GM18907 (cell line): ENCODE measurements at regions not wholly inside any gene's neighbourhood (a gene's known extent, or its start where the extent isn't known, plus 50 kb on each side); places are given as distances from the start of the nearest gene placed in this dataset.
"Not testable (repeated sequence)": the region's sequence is repeated elsewhere in the genome, so short reads cannot be mapped to it uniquely, and the experiment has no call there.

Source experiments
- ATAC-seq: cut with Tn5 transposase; IDR thresholded peaks from one replicate; pipeline ENCODE4 v1.9.1; 2021; ENCODE audit warnings: mild to moderate bottlenecking, moderate library complexity; ENCODE audit not compliant: unreplicated experiment

- ATAC-seq = no peak
Measured at GRCh38 chr1:229119876-229120275, 151.0 kb upstream of the RAB4A start.

GRCh38 chr1:229121845-229122436, 149.0 kb upstream of the RAB4A start:
- ATAC-seq = no peak

- ATAC-seq = no peak
Measured at GRCh38 chr1:229122606-229123005, 148.3 kb upstream of the RAB4A start.

- no peak for ATAC-seq
Measured at GRCh38 chr1:229124116-229124515, 146.8 kb upstream of the RAB4A start.

- no peak for ATAC-seq
Measured at GRCh38 chr1:229124520-229125124, 146.3 kb upstream of the RAB4A start.

DNA sequence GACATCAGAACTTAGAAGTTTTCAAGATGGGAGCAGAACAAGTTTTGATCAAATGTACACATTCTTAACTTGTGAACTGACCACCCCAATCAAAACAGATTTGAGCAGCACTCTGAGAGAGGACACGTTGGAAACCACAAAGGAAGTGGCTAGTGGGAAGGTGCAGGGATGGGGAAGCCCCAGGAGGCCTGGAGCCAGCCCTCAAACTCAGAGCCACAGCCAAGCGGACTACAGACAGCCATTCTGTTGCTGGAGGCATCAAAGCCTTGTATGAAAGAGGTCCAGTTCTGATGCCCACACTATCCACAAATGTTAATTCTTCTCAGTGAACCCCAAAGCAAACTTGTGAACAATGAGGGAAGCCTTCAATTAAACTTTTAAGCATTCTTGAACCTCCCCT, 143.6 kb upstream of the RAB4A start:
- no peak for ATAC-seq

- ATAC-seq = no peak
Measured at GRCh38 chr1:229128066-229128608, 142.8 kb upstream of the RAB4A start.

- ATAC-seq = no peak
Measured at GRCh38 chr1:229129301-229130027, 141.4 kb upstream of the RAB4A start.

DNA sequence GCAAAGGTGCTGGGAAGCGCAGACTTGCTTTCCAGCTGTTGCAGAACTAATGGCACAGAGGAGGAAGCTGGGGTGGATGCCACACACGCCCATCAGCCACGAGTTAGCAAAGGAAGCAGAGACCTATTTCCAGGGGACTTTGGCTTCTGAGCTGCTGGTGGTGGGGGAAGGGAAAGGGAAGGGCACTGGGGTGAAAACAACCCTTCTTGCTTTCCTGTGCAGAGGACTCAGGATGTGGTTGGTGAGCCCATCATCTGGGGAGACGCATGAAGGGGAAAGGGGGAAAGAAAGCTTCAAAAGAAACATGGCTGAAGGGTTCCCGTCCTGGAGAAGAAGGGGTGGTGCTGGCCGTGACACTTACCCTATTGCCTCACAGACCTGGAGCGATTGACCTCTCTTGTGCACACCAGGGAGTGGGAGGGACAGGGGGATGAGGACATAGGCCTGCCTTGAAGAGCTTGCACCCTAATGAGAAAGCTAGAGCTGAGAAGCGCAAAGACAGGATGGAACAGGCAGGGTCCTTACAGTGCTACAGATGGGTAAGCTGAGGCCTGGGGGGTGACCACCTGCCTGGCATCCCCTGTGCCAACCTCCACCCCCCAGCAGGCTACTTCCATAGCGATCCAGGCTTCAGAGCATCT, 140.8 kb upstream of the RAB4A start:
- no peak for ATAC-seq

DNA sequence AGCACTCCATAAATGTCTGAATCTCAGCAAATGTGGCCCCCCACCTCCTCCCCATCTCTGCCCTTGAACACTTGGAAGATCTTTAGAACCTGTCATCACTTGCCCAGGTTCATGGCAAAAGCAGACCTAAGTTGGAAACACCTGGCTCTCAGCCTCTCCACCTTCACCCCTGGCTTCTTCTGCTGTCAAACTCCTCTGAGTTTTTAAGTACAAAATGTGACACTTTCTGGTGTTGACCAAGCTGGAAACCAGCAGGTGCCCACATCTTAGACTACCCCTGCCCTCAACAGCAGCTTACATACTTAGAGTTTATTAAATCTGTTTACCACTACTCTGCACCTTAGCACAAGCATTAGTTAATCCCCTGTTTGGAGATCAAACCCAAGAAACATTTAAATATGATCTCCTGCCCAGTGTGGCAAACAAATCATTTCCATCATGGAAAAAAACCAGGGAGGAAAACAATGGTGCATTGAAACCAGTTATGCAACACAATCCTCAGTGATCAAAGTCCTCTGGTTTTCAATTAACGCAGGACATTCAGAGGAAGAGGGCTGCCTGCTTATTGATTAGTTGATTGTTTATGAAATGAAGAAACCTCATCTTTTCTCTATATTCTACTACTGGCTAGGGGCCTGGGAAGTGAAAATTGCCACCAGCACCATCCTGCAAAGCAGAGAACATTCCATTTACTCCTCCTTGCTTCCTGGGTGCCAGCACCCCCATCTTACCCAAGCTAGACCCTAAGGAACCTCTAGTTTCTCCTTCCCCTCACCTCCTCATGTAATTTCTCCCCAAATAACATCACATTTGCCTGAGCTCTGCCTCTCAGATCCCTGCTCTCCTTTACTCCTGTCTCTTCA, 139.4 kb upstream of the RAB4A start:
- ATAC-seq = no peak

DNA sequence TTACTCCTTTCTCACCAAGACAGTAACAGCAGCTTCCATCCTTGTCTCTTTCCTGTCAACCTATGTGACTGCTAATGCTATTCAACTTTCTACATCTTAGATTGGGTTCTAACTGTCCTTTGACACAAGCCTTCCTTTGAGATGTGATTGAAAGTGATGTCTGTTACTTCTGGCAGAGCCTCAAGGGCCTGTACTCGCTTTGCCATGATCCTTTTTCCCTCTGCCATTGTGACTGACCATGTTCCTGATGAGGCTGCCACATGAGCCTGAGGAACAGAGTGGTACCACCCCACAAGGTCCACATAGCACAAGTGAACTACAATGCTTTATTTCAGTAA, 138.8 kb upstream of the RAB4A start:
- ATAC-seq = no peak

DNA sequence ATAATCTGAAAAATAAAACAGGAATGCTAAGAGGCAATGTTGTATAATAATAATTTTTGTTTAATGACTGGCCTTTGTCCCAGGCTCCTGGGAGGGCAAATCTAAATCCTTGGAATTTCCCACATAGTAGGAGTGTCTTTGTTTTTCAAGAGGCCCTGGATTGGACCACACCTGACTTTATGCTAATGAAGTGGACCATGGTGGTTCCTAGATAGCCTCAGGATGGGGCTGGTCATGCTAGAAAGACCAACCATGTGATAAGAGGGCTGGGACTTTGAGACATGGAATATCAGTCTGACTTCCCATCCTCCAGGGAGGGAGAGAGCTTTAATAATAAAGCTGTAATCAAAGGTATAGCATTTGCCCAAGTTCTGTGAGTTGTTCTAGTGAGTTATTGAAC, 138.2 kb upstream of the RAB4A start:
- ATAC-seq = no peak

DNA sequence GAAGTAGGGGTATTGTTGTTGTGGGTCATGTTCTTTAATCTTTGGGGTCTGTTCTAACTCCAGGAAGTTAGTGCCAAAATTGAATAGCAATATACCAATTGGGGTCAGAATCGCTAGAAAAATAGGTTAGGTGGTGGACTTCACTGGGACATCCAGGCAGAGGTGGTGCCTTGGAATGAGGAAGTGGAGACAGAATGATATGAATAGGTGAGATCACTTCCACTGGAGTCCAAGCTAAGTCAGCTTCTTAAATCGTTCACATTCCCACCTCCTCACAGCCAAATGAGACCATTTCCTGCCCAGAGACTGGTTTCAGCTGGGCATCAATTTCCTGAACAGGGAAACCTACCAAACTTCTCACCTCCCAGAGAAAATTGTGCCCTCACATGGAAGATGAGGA, 137.8 kb upstream of the RAB4A start:
- ATAC-seq = no peak

DNA sequence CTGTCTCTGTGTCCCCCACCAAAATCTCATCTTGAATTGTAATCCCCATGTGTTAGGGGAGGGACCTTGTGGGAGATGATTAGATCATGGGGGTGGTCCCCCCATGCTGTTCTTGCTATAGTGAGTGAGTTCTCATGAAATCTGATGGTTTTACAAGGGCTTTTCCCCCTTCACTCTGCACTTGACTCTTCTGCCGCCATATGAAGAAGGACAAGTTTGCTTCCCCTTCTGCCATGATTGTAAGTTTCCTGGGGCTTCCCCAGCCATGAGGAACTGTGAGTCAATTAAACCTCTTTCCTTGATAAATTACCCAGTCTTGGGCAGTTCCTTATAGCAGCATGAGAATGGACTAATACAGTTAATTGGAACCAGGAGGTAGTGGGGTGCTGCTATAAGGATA, 137.1 kb upstream of the RAB4A start:
- no peak for ATAC-seq

- not testable (repeated sequence) for ATAC-seq
Measured at GRCh38 chr1:229134381-229135217, 136.3 kb upstream of the RAB4A start.

- ATAC-seq = no peak
Measured at GRCh38 chr1:229135773-229136172, 135.1 kb upstream of the RAB4A start.

DNA sequence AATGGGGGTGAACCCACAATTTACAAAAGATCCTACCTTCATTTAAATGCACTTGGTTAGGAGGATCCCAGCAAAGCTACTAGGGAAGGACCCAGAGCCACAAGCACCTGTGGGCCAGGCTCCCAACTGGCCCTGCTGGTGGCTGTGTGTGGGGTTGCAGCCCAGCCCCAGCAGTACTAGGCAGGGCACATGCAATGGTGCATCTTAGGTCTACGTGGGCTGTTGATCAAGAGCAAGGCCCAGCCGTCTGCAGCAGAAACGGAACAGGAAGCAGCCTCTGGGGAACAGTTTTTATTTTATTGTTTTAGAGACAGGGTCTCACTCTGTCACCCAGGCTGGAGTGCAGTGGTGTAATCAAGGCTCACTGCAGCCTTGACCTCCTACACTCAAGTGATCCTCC, 134.1 kb upstream of the RAB4A start:
- no peak for ATAC-seq

DNA sequence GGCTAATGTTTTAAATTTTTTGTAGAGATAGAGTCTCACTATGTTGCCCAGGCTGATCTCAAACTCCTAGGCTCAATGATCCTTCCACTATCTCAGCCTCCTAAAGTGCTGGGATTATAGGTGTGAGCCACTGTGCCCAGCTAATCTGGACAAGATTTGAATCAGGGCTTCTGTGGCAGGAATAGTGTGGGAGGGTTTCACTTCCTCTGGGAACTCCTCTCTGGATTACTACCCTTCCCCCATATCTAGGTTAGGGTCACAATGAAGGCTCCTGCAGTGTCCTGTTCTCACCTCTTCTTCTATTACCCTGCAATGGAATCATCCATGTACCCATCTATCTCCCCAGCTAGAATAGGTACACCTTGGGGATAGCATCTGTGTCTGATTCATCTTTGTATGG, 133.6 kb upstream of the RAB4A start:
- ATAC-seq = no peak

- no peak for ATAC-seq
Measured at GRCh38 chr1:229138058-229138457, 132.9 kb upstream of the RAB4A start.
